ENCODE measurements at regions not wholly inside any gene's neighbourhood (a gene's known extent, or its start where the extent isn't known, plus 50 kb on each side); places are given as distances from the start of the nearest gene placed in this dataset.
"Not testable (repeated sequence)": the region's sequence is repeated elsewhere in the genome, so short reads cannot be mapped to it uniquely, and the experiment has no call there.

DNA sequence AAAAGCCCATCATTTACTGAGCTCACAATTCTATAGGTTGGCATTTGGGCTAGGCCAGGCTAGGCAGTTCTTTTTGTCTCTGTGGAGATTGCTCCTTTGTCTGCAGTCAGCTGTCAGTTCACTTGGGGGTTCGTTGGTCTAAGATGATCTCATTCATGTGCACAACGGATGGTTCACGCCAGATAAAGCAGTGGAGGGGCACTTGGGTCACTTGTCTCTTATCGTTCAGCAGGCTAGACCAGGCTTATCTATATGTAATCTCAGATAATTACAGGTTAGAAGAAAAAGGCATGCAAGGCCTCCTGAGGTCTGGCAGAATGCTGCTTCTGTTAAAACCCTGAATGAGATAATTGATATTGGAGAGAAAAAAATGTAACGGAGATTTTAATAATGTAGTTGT is 119.0 kb upstream of the ATP2B1 start:
- H3K36me3 ChIP-seq, result no peaks in the 10 kb centered on the region

DNA sequence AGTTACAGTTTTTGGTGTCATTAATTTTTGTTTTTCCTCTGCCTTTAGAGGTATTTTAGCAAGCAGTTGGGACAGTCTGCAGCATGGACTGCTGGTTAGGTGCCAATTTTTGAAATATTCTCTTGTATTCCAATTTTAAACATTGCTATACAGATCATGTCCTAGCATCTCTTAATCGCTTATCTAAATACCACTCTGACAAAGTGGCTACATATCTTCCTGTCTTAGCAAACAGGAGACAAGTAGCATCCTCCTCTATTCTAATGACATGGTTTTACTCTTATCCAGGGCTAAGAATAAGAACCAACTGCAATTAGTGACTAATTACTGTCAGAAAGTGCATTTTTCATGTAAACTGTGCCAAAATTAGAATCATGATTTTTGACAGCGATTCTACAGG is 117.8 kb upstream of the ATP2B1 start:
- no peaks in the 10 kb centered on the region for H3K9me3 ChIP-seq (ENCODE audit: severe bottlenecking)
- no peak overlapping the region for H3K4me3 ChIP-seq (ENCODE audit: low read depth, low read length)
- no peaks in the 10 kb centered on the region for H3K36me3 ChIP-seq
- TF ChIP-seq, protein P1, sequence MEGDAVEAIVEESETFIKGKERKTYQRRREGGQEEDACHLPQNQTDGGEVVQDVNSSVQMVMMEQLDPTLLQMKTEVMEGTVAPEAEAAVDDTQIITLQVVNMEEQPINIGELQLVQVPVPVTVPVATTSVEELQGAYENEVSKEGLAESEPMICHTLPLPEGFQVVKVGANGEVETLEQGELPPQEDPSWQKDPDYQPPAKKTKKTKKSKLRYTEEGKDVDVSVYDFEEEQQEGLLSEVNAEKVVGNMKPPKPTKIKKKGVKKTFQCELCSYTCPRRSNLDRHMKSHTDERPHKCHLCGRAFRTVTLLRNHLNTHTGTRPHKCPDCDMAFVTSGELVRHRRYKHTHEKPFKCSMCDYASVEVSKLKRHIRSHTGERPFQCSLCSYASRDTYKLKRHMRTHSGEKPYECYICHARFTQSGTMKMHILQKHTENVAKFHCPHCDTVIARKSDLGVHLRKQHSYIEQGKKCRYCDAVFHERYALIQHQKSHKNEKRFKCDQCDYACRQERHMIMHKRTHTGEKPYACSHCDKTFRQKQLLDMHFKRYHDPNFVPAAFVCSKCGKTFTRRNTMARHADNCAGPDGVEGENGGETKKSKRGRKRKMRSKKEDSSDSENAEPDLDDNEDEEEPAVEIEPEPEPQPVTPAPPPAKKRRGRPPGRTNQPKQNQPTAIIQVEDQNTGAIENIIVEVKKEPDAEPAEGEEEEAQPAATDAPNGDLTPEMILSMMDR (IDR thresholded peaks at IDR 0.05; ENCODE audit: low read depth, low read length), result no peak
- DNase-seq, result no peak
- no peaks in the 10 kb centered on the region for H3K27me3 ChIP-seq (ENCODE audit: insufficient read depth, low read depth, severe bottlenecking)
- no peak overlapping the region for H3K27ac ChIP-seq

More for the DNA sequence above, 119.0 kb upstream of the ATP2B1 start:
- Histone ChIP-seq H3K9me3 (ENCODE audit: severe bottlenecking) (no peaks in the 10 kb centered on the region), H3K27me3 (ENCODE audit: insufficient read depth, low read depth, severe bottlenecking) (no peaks in the 10 kb centered on the region), H3K27ac (peak overlapping the region; percentile 62), H3K4me3 (ENCODE audit: low read depth, low read length) (no peak overlapping the region)
- peak; percentile 86 for DNase-seq
- TF ChIP-seq, protein P1 (IDR thresholded peaks at IDR 0.05; ENCODE audit: low read depth, low read length), result no peak

DNA sequence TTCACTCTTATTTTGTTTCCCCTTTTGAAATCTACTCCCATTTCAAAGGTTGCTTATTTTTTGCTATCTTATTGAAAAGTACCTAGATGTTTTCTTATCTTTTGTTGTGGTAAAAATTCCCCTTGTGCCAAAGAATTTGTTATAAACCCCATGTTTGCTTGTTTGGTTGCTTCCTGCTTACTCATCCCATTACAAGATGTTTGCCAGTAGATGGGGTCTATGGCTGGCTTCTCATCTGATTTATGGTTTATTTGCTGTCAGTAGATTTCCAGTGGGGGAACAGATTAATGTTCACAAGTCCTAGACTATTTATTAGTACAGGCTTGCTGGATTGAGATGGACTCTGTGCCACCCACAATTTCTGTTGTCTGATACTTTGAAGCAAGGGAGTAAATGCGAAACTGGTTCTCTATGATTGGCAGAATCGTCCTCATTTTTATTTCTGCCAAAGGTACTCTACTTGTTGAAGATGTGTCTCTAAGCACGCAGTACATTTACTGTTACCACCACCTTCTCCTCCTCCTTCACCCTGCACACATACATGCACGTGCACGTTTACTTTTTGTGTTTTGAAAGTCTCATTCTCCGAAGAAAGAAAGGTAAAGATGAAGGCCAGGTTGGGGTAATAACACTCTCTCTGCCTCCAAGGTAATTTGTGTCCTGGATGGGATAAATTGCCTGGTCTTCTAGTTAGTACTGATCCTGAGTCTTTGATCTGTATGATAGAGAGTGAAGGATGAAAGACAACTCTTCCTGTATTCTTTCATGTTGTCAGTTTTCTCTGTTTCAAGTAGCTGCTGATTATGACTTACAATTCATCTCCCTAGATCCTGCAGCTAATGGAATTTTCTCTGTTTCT is 117.2 kb upstream of the ATP2B1 start:
- Histone ChIP-seq H3K4me3 (ENCODE audit: low read depth, low read length) (no peak overlapping the region), H3K36me3 (no peaks in the 10 kb centered on the region), H3K27me3 (ENCODE audit: insufficient read depth, low read depth, severe bottlenecking) (no peaks in the 10 kb centered on the region), H3K27ac (no peak overlapping the region), H3K9me3 (ENCODE audit: severe bottlenecking) (no peaks in the 10 kb centered on the region)
- TF ChIP-seq, protein P1 (IDR thresholded peaks at IDR 0.05; ENCODE audit: low read depth, low read length), result no peak
- no peak for DNase-seq

DNA sequence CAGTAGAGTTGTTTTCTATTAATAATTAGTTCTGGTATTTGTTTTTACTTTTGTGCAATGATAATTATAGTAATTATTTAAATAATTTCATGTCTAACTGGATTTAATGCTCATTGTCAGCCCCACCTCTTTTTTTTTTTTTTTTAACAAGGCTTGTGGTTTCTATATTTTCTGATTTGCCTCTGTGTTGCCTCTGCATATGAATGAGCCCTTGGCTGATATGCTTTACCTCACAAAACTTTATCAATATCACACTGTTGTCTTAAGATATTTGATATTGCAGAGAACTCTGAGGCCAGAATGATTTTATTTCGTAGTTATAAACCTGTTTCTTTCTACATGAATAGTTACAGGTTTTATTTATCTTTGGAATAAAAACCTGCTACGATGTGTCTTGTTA is 116.2 kb upstream of the ATP2B1 start:
- no peak for DNase-seq
- H3K9me3 ChIP-seq (ENCODE audit: severe bottlenecking), result no peaks in the 10 kb centered on the region
- no peaks in the 10 kb centered on the region for H3K36me3 ChIP-seq
- no peak overlapping the region for H3K27ac ChIP-seq
- H3K4me3 ChIP-seq (ENCODE audit: low read depth, low read length), result no peak overlapping the region
- TF ChIP-seq, protein P1 (IDR thresholded peaks at IDR 0.05; ENCODE audit: low read depth, low read length), result no peak
- H3K27me3 ChIP-seq (ENCODE audit: insufficient read depth, low read depth, severe bottlenecking), result no peaks in the 10 kb centered on the region

DNA sequence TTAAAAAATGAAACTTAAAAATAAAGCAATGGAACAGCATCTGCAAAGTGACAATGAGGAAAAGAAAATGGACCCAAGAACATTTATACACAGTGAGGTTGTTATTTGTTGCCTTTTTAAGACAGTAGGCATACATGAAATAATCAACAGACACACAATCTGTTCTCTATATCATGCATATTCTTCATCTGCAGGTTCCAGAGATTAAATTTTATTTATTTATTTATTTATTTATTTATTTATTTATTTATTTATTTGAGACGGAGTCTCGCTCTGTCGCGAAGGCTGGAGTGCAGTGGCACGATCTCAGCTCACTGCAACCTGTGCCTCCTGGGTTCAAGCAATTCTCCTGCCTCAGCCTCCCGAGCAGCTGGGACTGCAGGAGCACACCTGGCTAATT is 114.4 kb upstream of the ATP2B1 start:
- H3K36me3 ChIP-seq; H3K27me3 ChIP-seq (ENCODE audit: insufficient read depth, low read depth, severe bottlenecking); DNase-seq; H3K4me3 ChIP-seq (ENCODE audit: low read depth, low read length); H3K27ac ChIP-seq; H3K9me3 ChIP-seq (ENCODE audit: severe bottlenecking): not testable (repeated sequence)

DNA sequence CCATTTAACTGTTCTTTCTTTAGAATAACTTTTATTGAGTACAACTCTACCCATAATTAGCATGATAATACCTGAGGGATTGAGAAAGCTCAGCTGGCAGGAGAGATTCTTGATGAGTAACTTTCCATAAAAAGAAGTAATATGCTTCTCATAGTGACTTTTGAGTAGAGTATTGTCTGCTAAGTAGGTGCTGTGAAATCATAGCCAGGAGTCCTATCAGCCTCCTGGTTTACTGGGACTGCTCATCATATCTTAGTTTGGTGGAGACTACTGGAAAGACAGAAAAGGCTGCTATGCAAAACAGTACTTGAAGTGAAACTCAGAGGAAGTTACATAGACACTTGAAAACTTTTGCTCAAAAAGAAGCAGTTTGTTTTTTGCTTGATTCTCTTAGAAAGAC is 113.3 kb upstream of the ATP2B1 start:
- Histone ChIP-seq H3K4me3 (ENCODE audit: low read depth, low read length) (no peak overlapping the region), H3K27me3 (ENCODE audit: insufficient read depth, low read depth, severe bottlenecking) (no peaks in the 10 kb centered on the region), H3K36me3 (no peaks in the 10 kb centered on the region), H3K9me3 (ENCODE audit: severe bottlenecking) (no peaks in the 10 kb centered on the region), H3K27ac (no peak overlapping the region)
- TF ChIP-seq, protein P1 (IDR thresholded peaks at IDR 0.05; ENCODE audit: low read depth, low read length), result no peak
- no peak for DNase-seq
